ENCODE measurements at regions not wholly inside any gene's neighbourhood (a gene's known extent, or its start where the extent isn't known, plus 50 kb on each side); places are given as distances from the start of the nearest gene placed in this dataset.

DNA sequence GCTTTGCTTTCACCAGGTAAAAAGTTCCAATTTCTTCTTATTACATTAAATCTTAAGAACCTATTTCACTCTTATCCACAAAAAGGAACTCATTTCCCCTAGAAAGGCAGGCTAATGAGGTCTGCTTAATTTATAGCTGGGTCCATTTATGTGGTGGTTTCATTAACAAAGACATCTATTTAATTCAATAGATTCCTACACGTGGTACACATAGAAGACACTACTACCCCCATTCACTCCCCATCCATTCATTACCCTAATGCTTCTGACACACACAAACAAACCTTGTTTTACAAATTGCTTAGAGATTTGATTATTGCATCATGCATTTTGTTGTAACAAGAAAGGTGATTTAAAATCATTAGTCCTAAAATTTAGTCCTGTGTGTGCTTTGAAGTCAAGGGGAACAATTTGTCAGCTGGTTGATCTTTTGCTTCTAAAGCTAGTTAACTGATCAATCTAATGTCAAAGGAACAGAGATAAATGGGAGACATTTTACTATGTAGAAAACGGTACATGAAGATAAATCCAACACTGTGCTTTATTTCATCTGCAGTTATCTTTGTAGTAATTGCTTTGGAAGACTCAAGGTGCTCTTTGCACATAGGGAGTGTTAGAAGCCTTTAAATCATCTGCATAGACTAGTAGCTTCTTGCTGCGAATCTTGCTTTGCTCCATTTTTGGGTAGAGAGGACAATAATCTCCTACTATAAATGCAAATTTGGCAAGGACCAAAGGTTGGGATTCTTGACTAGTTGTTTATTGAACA lies 379.2 kb downstream of the CDH11 start:
- TF ChIP-seq CTCF (IDR thresholded peaks at IDR 0.05; ENCODE audit: insufficient read depth, low read depth, low read length): no peak
- DNase-seq (ENCODE audit: low read depth): no peak
- H3K4me3 ChIP-seq (ENCODE audit: low read depth, low read length): no peak overlapping the region

GRCh38 chr16:64740261-64740660 lies 381.6 kb downstream of the CDH11 start:
- TF ChIP-seq CTCF (IDR thresholded peaks at IDR 0.05; ENCODE audit: insufficient read depth, low read depth, low read length): no peak
- no peak overlapping the region for H3K4me3 ChIP-seq (ENCODE audit: low read depth, low read length)
- no peak for DNase-seq (ENCODE audit: low read depth)

DNA sequence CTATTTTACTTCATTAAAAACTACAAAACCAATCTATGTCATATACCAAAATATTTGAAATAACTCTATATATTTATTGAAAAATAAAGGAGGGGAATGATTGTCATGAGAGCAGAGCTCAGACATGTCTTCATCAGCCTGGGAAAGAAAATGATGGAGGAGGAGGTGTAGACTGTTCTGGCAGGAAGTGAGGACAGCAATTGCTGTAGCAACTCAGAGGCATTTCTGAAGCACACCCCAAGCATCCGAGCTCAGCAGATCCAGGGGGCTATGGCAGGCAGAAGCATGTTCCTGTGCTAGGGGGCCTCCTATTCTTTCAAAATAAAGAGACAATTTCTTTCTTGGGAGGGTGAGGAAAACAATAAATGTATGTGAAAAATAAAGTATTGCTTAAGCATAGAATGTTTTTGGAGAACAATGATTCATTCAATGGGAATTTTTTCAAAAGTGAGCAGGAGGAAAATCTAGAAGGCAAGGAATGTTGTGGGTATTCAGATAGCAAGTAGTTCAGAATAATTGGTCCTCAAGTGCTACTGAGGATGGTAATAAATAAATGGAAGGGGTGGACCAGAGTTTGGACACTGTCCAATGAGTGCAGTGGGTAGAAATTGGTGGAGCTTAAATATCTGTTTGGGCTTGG lies 383.4 kb downstream of the CDH11 start:
- no peak overlapping the region for H3K4me3 ChIP-seq (ENCODE audit: low read depth, low read length)
- TF ChIP-seq CTCF (IDR thresholded peaks at IDR 0.05; ENCODE audit: insufficient read depth, low read depth, low read length): no peak
- peak; percentile 26 for DNase-seq (ENCODE audit: low read depth)

GRCh38 chr16:64736857-64737256 lies 385.0 kb downstream of the CDH11 start:
- H3K4me3 ChIP-seq (ENCODE audit: low read depth, low read length): no peak overlapping the region
- no peak for TF ChIP-seq CTCF (IDR thresholded peaks at IDR 0.05; ENCODE audit: insufficient read depth, low read depth, low read length)
- DNase-seq (ENCODE audit: low read depth): no peak

GRCh38 chr16:64731891-64732290 lies 390.0 kb downstream of the CDH11 start:
- TF ChIP-seq CTCF (IDR thresholded peaks at IDR 0.05; ENCODE audit: insufficient read depth, low read depth, low read length): no peak

GRCh38 chr16:64730261-64730660 lies 391.6 kb downstream of the CDH11 start:
- no peak for TF ChIP-seq CTCF (IDR thresholded peaks at IDR 0.05; ENCODE audit: insufficient read depth, low read depth, low read length)
- DNase-seq (ENCODE audit: low read depth): no peak
- no peak overlapping the region for H3K4me3 ChIP-seq (ENCODE audit: low read depth, low read length)

More at GRCh38 chr16:64731891-64732290, 390.0 kb downstream of the CDH11 start:
- DNase-seq (ENCODE audit: low read depth): no peak
- no peak overlapping the region for H3K4me3 ChIP-seq (ENCODE audit: low read depth, low read length)

All from fibroblast of villous mesenchyme (primary cell).